ENCODE measurements at regions not wholly inside any gene's neighbourhood (a gene's known extent, or its start where the extent isn't known, plus 50 kb on each side); places are given as distances from the start of the nearest gene placed in this dataset.

DNA sequence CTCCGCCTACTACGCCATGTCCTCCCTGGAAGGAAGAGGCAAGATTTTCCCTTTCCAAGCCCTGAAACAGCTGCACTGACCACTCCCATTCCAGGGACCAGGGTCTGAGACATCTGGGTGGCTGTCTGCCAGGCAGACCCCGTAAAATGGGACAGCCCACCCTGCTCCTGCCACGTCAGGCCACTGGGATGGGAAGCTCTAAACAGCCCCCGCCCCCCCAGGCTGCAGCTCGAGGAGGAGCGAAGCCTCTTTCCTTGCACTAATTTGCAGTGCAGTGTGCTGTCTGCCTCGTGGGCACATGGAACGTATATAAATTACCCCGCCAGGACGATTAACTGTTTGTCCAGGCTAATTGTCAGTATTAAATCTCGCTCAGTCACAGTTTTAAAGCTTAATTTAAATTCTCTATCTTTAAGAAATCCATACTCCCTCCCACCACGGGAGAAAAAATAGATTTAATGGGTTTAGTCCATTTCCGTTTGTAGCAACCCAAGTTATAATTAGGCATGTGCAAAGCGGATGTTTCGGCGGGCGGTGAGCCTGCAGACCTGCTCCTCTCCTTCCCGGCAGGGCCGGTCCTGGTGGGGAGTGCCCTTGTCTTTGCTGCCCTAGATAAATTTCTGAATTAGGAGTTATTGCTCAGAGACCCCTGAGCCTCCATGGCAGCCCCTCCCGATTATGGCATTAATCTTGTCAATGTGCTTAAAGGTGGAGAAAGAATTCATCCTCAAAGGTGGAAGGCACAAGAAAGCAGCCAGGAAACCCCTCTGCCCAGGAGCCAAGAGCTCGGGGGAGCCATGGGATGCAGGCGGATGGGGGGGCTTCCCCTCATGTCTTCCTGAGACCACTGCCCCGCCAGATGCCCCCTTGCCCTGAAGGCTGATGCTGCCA is 268.0 kb upstream of the TNRC6C start:
- TF ChIP-seq, protein P1, sequence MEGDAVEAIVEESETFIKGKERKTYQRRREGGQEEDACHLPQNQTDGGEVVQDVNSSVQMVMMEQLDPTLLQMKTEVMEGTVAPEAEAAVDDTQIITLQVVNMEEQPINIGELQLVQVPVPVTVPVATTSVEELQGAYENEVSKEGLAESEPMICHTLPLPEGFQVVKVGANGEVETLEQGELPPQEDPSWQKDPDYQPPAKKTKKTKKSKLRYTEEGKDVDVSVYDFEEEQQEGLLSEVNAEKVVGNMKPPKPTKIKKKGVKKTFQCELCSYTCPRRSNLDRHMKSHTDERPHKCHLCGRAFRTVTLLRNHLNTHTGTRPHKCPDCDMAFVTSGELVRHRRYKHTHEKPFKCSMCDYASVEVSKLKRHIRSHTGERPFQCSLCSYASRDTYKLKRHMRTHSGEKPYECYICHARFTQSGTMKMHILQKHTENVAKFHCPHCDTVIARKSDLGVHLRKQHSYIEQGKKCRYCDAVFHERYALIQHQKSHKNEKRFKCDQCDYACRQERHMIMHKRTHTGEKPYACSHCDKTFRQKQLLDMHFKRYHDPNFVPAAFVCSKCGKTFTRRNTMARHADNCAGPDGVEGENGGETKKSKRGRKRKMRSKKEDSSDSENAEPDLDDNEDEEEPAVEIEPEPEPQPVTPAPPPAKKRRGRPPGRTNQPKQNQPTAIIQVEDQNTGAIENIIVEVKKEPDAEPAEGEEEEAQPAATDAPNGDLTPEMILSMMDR (IDR thresholded peaks at IDR 0.05), result no peak
- TF ChIP-seq POLR2A (IDR thresholded peaks at IDR 0.05), result no peak
